K562 (cell line): ENCODE measurements at regions not wholly inside any gene's neighbourhood (a gene's known extent, or its start where the extent isn't known, plus 50 kb on each side); places are given as distances from the start of the nearest gene placed in this dataset.

Experiments
- ATAC-seq: fragments of 200-7000 bp; cut with Tn5 transposase; 3 replicates; pipeline ENCODE4 v1.9.1; 2020; ENCODE audit warnings: moderate library complexity
- BruUV-seq: library from RNA; stranded (reverse); fragments of 400-500 nt; replicated peaks from 2 replicates; lab custom pipeline; 2021; lab: Mats Ljungman, UMichigan
- CTCF ChIA-PET: fragments of 300-600 bp; formaldehyde crosslinking; extraction: SDS; loops from one replicate; lab custom pipeline; 2021; ENCODE audit warnings: low intra/inter-chr PET ratio; lab: Yijun Ruan, JAX
- POLR2A ChIA-PET: fragments of 300-600, 350-650 bp; sonication (Branson Sonifier 250); formaldehyde crosslinking; extraction: SDS; loops from one replicate; lab custom pipeline; 2021; ENCODE audit warnings: antibody characterized with exemption, inconsistent platforms; lab: Yijun Ruan, JAX
- DNase-seq, 4 experiments: peaks; one replicate each; pipeline versions ENCODE4 v3.0.0 to v3.0.0-alpha.2; 2011 to 2018; ENCODE audit warnings: low spot score in 3 of 4, mixed read lengths in 3 of 4; ENCODE audit errors: extremely low read depth in 1 of 4
- FAIRE-seq: peaks from 2 replicates; lab custom pipeline; 2011; peaks lifted over from hg19 to GRCh38; lab: Jason Lieb, UNC
- H2AFZ ChIP-seq: 2 replicates; pipeline ENCODE4 v1.6.0; 2011; ENCODE audit warnings: low read depth, low read length, control low read depth, inconsistent platforms
- H3K27ac ChIP-seq: fragments of 200-600 bp; 3 replicates; pipeline ENCODE4 v1.8.0; 2011; ENCODE audit warnings: low read depth, mild to moderate bottlenecking, control low read depth, inconsistent platforms, low read length, moderate library complexity, mixed read lengths; ENCODE audit errors: extremely low read depth
- H3K27me3 ChIP-seq, 2 experiments: fragments of 300-600 bp in 1 of 2; 2 replicates in 1 of 2; 3 replicates in 1 of 2; pipeline versions ENCODE4 v1.6.0 to v1.8.0; 2011; ENCODE audit warnings: inconsistent platforms in 2 of 2, low read length in 2 of 2, mild to moderate bottlenecking in 1 of 2, mixed read lengths in 1 of 2, moderate library complexity in 1 of 2; ENCODE audit not compliant: control insufficient read depth in 2 of 2, insufficient read depth in 2 of 2
- H3K36me3 ChIP-seq: fragments of 300-600 bp; 3 replicates; pipeline ENCODE4 v1.8.0; 2011; ENCODE audit warnings: mild to moderate bottlenecking, low read length, inconsistent platforms; ENCODE audit not compliant: control insufficient read depth, insufficient read depth
- H3K4me1 ChIP-seq, 2 experiments: fragments of 200-600 bp in 1 of 2; replicated peaks in 1 of 2; 2 replicates in 1 of 2; 3 replicates in 1 of 2; pipeline versions ENCODE4 v1.5.1 to v1.8.0; 2011; ENCODE audit warnings: inconsistent platforms in 2 of 2, low read length in 2 of 2, mild to moderate bottlenecking in 1 of 2, mixed read lengths in 1 of 2, moderate library complexity in 1 of 2; ENCODE audit not compliant: control insufficient read depth in 2 of 2, insufficient read depth in 2 of 2
- H3K4me2 ChIP-seq: 2 replicates; pipeline ENCODE4 v1.6.1; 2011; ENCODE audit warnings: low read length, control low read depth, inconsistent platforms, mixed read lengths; ENCODE audit not compliant: insufficient read depth
- H3K4me3 ChIP-seq: fragments of 200-600 bp; sonication (generic), shearing (Covaris generic); 2 replicates; pipeline ENCODE4 v1.5.1; 2016; ENCODE audit warnings: control low read depth, inconsistent platforms
- H3K79me2 ChIP-seq: fragments of 200-600 bp; 3 replicates; pipeline ENCODE4 v1.8.0; 2011; ENCODE audit warnings: low read length, inconsistent platforms; ENCODE audit not compliant: control insufficient read depth, insufficient read depth
- H3K9ac ChIP-seq, 2 experiments: 2 replicates each; pipeline versions ENCODE4 v1.6.0 to v1.6.1; 2011; ENCODE audit warnings: low read depth in 2 of 2, low read length in 2 of 2, control low read depth in 1 of 2, inconsistent platforms in 1 of 2, mild to moderate bottlenecking in 1 of 2, mixed read lengths in 1 of 2; ENCODE audit not compliant: insufficient read depth in 1 of 2
- H3K9me1 ChIP-seq: one replicate; pipeline ENCODE4 v1.6.0; 2011; ENCODE audit warnings: inconsistent platforms, mild to moderate bottlenecking, low read length, moderate library complexity; ENCODE audit not compliant: control insufficient read depth, insufficient read depth
- H3K9me3 ChIP-seq: replicated peaks from 2 replicates; pipeline ENCODE4 v1.5.1; 2011; ENCODE audit warnings: low read depth, low read length, inconsistent platforms; ENCODE audit not compliant: control insufficient read depth, insufficient read depth
- H4K20me1 ChIP-seq: replicated peaks from 2 replicates; pipeline ENCODE4 v1.6.1; 2011; ENCODE audit warnings: low read length, inconsistent platforms, mixed read lengths; ENCODE audit not compliant: control insufficient read depth, insufficient read depth
- ETS1 ChIP-seq: conservative IDR thresholded peaks from 2 replicates; pipeline ENCODE4 v1.6.1; 2011; ENCODE audit warnings: low read depth, mild to moderate bottlenecking, low read length; ENCODE audit not compliant: control insufficient read depth
- HCFC1 ChIP-seq: IDR thresholded peaks from 2 replicates; pipeline ENCODE4 v1.6.1; 2012; ENCODE audit warnings: low read depth, low read length, improper control_type of control experiment
- NFE2 ChIP-seq: IDR thresholded peaks from 2 replicates; pipeline ENCODE4 v1.6.1; 2014; ENCODE audit warnings: antibody characterized with exemption, low read depth
- PHB2 ChIP-seq: fragments of 450-650 bp; IDR thresholded peaks from 2 replicates; pipeline ENCODE4 v1.6.1; 2017; ENCODE audit warnings: low read depth
- SP2 ChIP-seq: IDR thresholded peaks from 2 replicates; pipeline ENCODE4 v1.6.1; 2011; ENCODE audit warnings: mild to moderate bottlenecking, low read depth, low read length, moderate library complexity; ENCODE audit not compliant: poor library complexity, severe bottlenecking; ENCODE audit errors: extremely low read depth
- TCF7L2 ChIP-seq: fragments of 150-350 bp; IDR thresholded peaks from 2 replicates; pipeline ENCODE4 v1.6.1; 2016; ENCODE audit warnings: low read depth, mild to moderate bottlenecking, low read length, moderate library complexity
- ZBTB17 ChIP-seq: fragments of 450-650 bp; formaldehyde crosslinking; IDR thresholded peaks from 2 replicates; pipeline ENCODE4 v1.4.0; 2020; ENCODE audit warnings: mild to moderate bottlenecking
- ZNF780A ChIP-seq: fragments of 250-450 bp; sonication (Bioruptor Pico); IDR thresholded peaks from 2 replicates; pipeline ENCODE4 v1.5.0; 2021; ENCODE audit warnings: mild to moderate bottlenecking
- WGBS: fragments of 100-300 bp; shearing (Covaris generic); methylation state at CpG from one replicate; pipeline ENCODE4 v1.1.6; 2016; ENCODE audit warnings: low coverage, mixed read lengths; ENCODE audit not compliant: insufficient coverage; ENCODE audit errors: missing lambda C conversion rate; 5-methylcytosine and 5-hydroxymethylcytosine counted together
- in situ Hi-C: fragments of 300-500 bp; cut with MboI; formaldehyde crosslinking; loops from 4 replicates; pipeline ENCODE4 v1.15.0; 2018; ENCODE audit warnings: inconsistent platforms, mixed read lengths
- intact Hi-C: fragments of 100-400 bp; cut with micrococcal nuclease; formaldehyde crosslinking; loops from 2 replicates; pipeline ENCODE4 v1.14.2; 2022

- Histone ChIP-seq H4K20me1 (no peaks in the 10 kb centered on the region), H3K9me3 (peaks cover 3% of the 10 kb centered on the region), H3K4me1 (no peaks in the 10 kb centered on the region), H3K9me1 (no peaks in the 10 kb centered on the region), H3K36me3 (no peaks in the 10 kb centered on the region), H3K9ac (no peak overlapping the region), H3K79me2 (no peaks in the 10 kb centered on the region), H3K4me2 (no peak overlapping the region), H3K27ac (no peak overlapping the region), H3K27me3 (no peaks in the 10 kb centered on the region), H3K4me3 (no peak overlapping the region), H2AFZ (no peak overlapping the region)
- no TSS peak for BruUV-seq
- in situ Hi-C loops (no loop called here), intact Hi-C loops (no loop called here)
- ATAC-seq (no peak), DNase-seq (no peak), FAIRE-seq (no peak)
- ChIA-PET CTCF (no interaction called here), POLR2A (no interaction called here)
- WGBS, result 0% methylated on average over 1 of the region's 1 CpG
- TF ChIP-seq PHB2 (no peak), NFE2 (no peak), HCFC1 (no peak), TCF7L2 (no peak), ZBTB17 (CRISPR knock-in tag) (no peak), ETS1 (no peak), ZNF780A (CRISPR knock-in tag) (no peak), SP2 (no peak)
Measured at GRCh38 chr1:72734415-72734814, 452.1 kb upstream of the NEGR1 start.
